Upper lobe of right lung (tissue), 1 donor: ENCODE measurements at regions not wholly inside any gene's neighbourhood (a gene's known extent, or its start where the extent isn't known, plus 50 kb on each side); places are given as distances from the start of the nearest gene placed in this dataset.
A peak's percentile ranks its signal among the peaks of the same experiment; 100 is the strongest.
"Not testable (repeated sequence)": the region's sequence is repeated elsewhere in the genome, so short reads cannot be mapped to it uniquely, and the experiment has no call there.

ENCODE experiments used
- ATAC-seq: fragments of 200-7000 bp; cut with Tn5 transposase; one replicate; pipeline ENCODE4 v1.9.1; 2020; ENCODE audit warnings: mild to moderate bottlenecking, moderate library complexity
- DNase-seq: peaks from one replicate; pipeline ENCODE4 v3.0.0-alpha.2; 2020
- H3K27ac ChIP-seq: fragments of 200-600 bp; one replicate; pipeline ENCODE4 v1.8.0; 2022
- H3K27me3 ChIP-seq: fragments of 200-600 bp; one replicate; pipeline ENCODE4 v1.8.0; 2022; ENCODE audit warnings: mild to moderate bottlenecking
- H3K36me3 ChIP-seq: fragments of 200-600 bp; one replicate; pipeline ENCODE4 v1.8.0; 2022
- H3K4me1 ChIP-seq: fragments of 200-600 bp; one replicate; pipeline ENCODE4 v1.8.0; 2022
- H3K4me3 ChIP-seq: fragments of 200-600 bp; one replicate; pipeline ENCODE4 v1.8.0; 2022; ENCODE audit warnings: mild to moderate bottlenecking
- H3K9me3 ChIP-seq: fragments of 200-600 bp; one replicate; pipeline ENCODE4 v1.8.0; 2022
- CTCF ChIP-seq: fragments of 200-600 bp; IDR thresholded peaks from one replicate; pipeline ENCODE4 v1.8.0; 2022; ENCODE audit warnings: antibody characterized with exemption
- intact Hi-C: fragments of 100-400 bp; cut with DNase I; formaldehyde crosslinking; loops from one replicate; pipeline ENCODE4 v1.11.0; 2022
- donor health status: DM: no; HTN: yes; CAD: no; lungs with severe emphysema.

GRCh38 chr16:88266935-88267551 lies 115.7 kb upstream of the ZNF469 start:
- H3K36me3 ChIP-seq, ATAC-seq, H3K27me3 ChIP-seq, intact Hi-C loops, H3K27ac ChIP-seq, H3K9me3 ChIP-seq, H3K4me3 ChIP-seq: not testable (repeated sequence)
- peak; percentile 64 for DNase-seq
- H3K4me1 ChIP-seq = peaks cover 11% of the 10 kb centered on the region

- peak; percentile 32 for DNase-seq
- H3K36me3 ChIP-seq, H3K27ac ChIP-seq, H3K4me3 ChIP-seq, intact Hi-C loops, H3K27me3 ChIP-seq, H3K9me3 ChIP-seq, ATAC-seq: not testable (repeated sequence)
- H3K4me1 ChIP-seq = peaks cover 11% of the 10 kb centered on the region
Measured at GRCh38 chr16:88268186-88268970, 114.4 kb upstream of the ZNF469 start.

- H3K9me3 ChIP-seq, intact Hi-C loops: not testable (repeated sequence)
Measured at GRCh38 chr16:88270171-88270790, 112.5 kb upstream of the ZNF469 start.

GRCh38 chr16:88271296-88271695 lies 111.5 kb upstream of the ZNF469 start:
- H3K4me3 ChIP-seq, H3K4me1 ChIP-seq, H3K27ac ChIP-seq, ATAC-seq, intact Hi-C loops, H3K36me3 ChIP-seq, H3K9me3 ChIP-seq, H3K27me3 ChIP-seq: not testable (repeated sequence)
- peak; percentile 29 for DNase-seq

More at GRCh38 chr16:88270171-88270790, 112.5 kb upstream of the ZNF469 start:
- H3K27me3 ChIP-seq, H3K4me3 ChIP-seq, H3K36me3 ChIP-seq, H3K27ac ChIP-seq, ATAC-seq, H3K4me1 ChIP-seq: not testable (repeated sequence)
- peak; percentile 53 for DNase-seq

GRCh38 chr16:88271776-88272175 lies 111.0 kb upstream of the ZNF469 start:
- H3K36me3 ChIP-seq, H3K9me3 ChIP-seq, H3K4me1 ChIP-seq, H3K27me3 ChIP-seq, intact Hi-C loops, H3K27ac ChIP-seq, ATAC-seq, DNase-seq, H3K4me3 ChIP-seq: not testable (repeated sequence)

GRCh38 chr16:88272437-88272836 lies 110.3 kb upstream of the ZNF469 start:
- intact Hi-C loops, H3K4me3 ChIP-seq, H3K4me1 ChIP-seq, H3K9me3 ChIP-seq, ATAC-seq, H3K36me3 ChIP-seq, H3K27me3 ChIP-seq, H3K27ac ChIP-seq: not testable (repeated sequence)
- peak; percentile 22 for DNase-seq

GRCh38 chr16:88274126-88274750 lies 108.5 kb upstream of the ZNF469 start:
- H3K27me3 ChIP-seq, intact Hi-C loops, H3K4me3 ChIP-seq, H3K27ac ChIP-seq, H3K9me3 ChIP-seq, H3K4me1 ChIP-seq, H3K36me3 ChIP-seq: not testable (repeated sequence)
- peak; percentile 69 for ATAC-seq
- DNase-seq = peak; percentile 55

- no peak for ATAC-seq
- no peaks in the 10 kb centered on the region for H3K36me3 ChIP-seq
- H3K27ac ChIP-seq = no peak overlapping the region
- no peaks in the 10 kb centered on the region for H3K9me3 ChIP-seq
- no peaks in the 10 kb centered on the region for H3K27me3 ChIP-seq
- TF ChIP-seq CTCF = no peak
- H3K4me1 ChIP-seq = no peaks in the 10 kb centered on the region
- H3K4me3 ChIP-seq = no peak overlapping the region
- intact Hi-C loops = no loop called here
- peak; percentile 43 for DNase-seq
Measured at GRCh38 chr16:88274847-88275246, 107.9 kb upstream of the ZNF469 start.

GRCh38 chr16:88275336-88276122 lies 107.2 kb upstream of the ZNF469 start:
- H3K4me3 ChIP-seq, H3K27ac ChIP-seq, H3K36me3 ChIP-seq, H3K4me1 ChIP-seq, intact Hi-C loops, H3K27me3 ChIP-seq, H3K9me3 ChIP-seq: not testable (repeated sequence)
- DNase-seq = peak; percentile 46
- peak; percentile 12 for ATAC-seq

- H3K27ac ChIP-seq, H3K4me1 ChIP-seq, ATAC-seq, intact Hi-C loops, H3K4me3 ChIP-seq, H3K36me3 ChIP-seq, H3K27me3 ChIP-seq, H3K9me3 ChIP-seq: not testable (repeated sequence)
- peak; percentile 33 for DNase-seq
Measured at GRCh38 chr16:88276123-88276588, 106.6 kb upstream of the ZNF469 start.
